Mammary epithelial cell (primary cell): ENCODE measurements at regions not wholly inside any gene's neighbourhood (a gene's known extent, or its start where the extent isn't known, plus 50 kb on each side); places are given as distances from the start of the nearest gene placed in this dataset.

Experiments
- EZH2 ChIP-seq: IDR thresholded peaks from 2 replicates; pipeline ENCODE4 v1.6.1; 2012; ENCODE audit warnings: low read length, inconsistent platforms, borderline replicate concordance
- TF ChIP-seq, protein P1 (sequence below), 2 donors: IDR thresholded peaks in 1 of 2; conservative IDR thresholded peaks in 1 of 2; 2 replicates each; pipeline ENCODE4 v1.5.1; 2011 to 2012; ENCODE audit warnings: inconsistent platforms in 2 of 2, low read length in 2 of 2, mild to moderate bottlenecking in 2 of 2, control low read depth in 1 of 2, low read depth in 1 of 2; ENCODE audit not compliant: insufficient read depth in 1 of 2; ENCODE audit errors: extremely low read depth in 1 of 2

- no peak for TF ChIP-seq EZH2
- TF ChIP-seq, protein P1, sequence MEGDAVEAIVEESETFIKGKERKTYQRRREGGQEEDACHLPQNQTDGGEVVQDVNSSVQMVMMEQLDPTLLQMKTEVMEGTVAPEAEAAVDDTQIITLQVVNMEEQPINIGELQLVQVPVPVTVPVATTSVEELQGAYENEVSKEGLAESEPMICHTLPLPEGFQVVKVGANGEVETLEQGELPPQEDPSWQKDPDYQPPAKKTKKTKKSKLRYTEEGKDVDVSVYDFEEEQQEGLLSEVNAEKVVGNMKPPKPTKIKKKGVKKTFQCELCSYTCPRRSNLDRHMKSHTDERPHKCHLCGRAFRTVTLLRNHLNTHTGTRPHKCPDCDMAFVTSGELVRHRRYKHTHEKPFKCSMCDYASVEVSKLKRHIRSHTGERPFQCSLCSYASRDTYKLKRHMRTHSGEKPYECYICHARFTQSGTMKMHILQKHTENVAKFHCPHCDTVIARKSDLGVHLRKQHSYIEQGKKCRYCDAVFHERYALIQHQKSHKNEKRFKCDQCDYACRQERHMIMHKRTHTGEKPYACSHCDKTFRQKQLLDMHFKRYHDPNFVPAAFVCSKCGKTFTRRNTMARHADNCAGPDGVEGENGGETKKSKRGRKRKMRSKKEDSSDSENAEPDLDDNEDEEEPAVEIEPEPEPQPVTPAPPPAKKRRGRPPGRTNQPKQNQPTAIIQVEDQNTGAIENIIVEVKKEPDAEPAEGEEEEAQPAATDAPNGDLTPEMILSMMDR (conservative IDR thresholded peaks at IDR 0.05 in 1 of 2, IDR thresholded peaks at IDR 0.05 in 1 of 2; ENCODE audit: extremely low read depth in 1 of 2, insufficient read depth in 1 of 2, low read depth in 1 of 2, low read length in 2 of 2), result no peak
Measured at GRCh38 chr12:91394903-91395302, 212.3 kb upstream of the DCN start.
